HepG2 (cell line): ENCODE measurements at regions not wholly inside any gene's neighbourhood (a gene's known extent, or its start where the extent isn't known, plus 50 kb on each side); places are given as distances from the start of the nearest gene placed in this dataset.

Source experiments
- CC2D1A ChIP-seq: sonication (generic); formaldehyde crosslinking; IDR thresholded peaks from 2 replicates; pipeline ENCODE4 v1.8.1; 2023; ENCODE audit warnings: mild to moderate bottlenecking, missing genetic modification reagents
- ZNF329 ChIP-seq: sonication (generic); formaldehyde crosslinking; IDR thresholded peaks from 2 replicates; pipeline ENCODE4 v1.9.0; 2021; ENCODE audit warnings: low read depth, mild to moderate bottlenecking, missing genetic modification reagents
- ZNF646 ChIP-seq: sonication (generic); formaldehyde crosslinking; IDR thresholded peaks from 2 replicates; pipeline ENCODE4 v1.9.0; 2021; ENCODE audit warnings: mild to moderate bottlenecking, missing genetic modification reagents
- TF ChIP-seq, protein P1 (sequence below): sonication (generic); formaldehyde crosslinking; IDR thresholded peaks from 2 replicates; pipeline ENCODE4 v1.5.1; 2020; ENCODE audit warnings: missing genetic modification reagents, mild to moderate bottlenecking, borderline replicate concordance
- TF ChIP-seq, protein P2 (sequence below): sonication (generic); formaldehyde crosslinking; IDR thresholded peaks from 2 replicates; pipeline ENCODE4 v1.5.0; 2020; ENCODE audit warnings: missing genetic modification reagents
- TF ChIP-seq, protein P3 (sequence below), 2 experiments: fragments of 450-650 bp in 1 of 2; sonication (generic) in 1 of 2; formaldehyde crosslinking in 1 of 2; IDR thresholded peaks; 2 replicates each; pipeline versions ENCODE4 v1.6.1 to v1.8.0; 2016 to 2022; ENCODE audit warnings: antibody characterized with exemption in 1 of 2, mild to moderate bottlenecking in 1 of 2, missing genetic modification reagents in 1 of 2

DNA sequence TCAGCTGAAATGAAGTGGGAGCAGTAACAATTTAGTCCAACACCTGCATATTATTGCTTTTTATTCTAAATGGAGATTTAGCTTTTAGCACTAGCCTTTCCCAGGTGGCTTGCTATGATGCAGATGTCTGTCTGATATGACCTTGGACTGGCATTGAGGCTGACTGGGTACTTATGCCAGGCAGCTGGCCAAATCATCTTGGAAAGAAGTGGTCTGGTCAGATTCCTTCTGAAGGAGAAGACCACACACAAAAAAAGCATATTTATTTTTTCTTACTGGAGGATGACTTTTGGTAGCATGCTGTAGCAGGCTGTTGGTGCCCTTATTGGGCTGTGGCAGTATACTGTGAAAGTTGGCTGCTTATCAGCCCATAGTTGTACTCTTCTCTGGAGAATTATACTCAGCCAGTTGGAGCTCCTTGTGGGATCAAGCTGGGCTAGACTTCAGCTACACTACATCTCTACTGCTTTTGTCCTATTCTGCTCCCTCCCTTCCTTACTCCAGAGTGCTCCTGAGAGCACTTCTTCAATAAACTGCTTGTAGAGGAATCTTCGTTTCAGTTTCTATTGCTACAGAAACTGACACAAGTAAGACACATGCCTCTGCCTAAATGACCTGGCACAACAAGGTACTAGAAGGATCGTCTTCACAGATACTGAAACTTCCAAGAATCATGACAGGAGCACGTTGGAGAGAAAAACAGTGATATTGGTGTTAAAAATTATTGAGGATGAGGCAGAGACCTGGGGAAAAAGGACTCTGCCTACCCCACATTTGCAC lies 196.8 kb upstream of the RPS6KA3 start (continued):
- TF ChIP-seq, protein P1, sequence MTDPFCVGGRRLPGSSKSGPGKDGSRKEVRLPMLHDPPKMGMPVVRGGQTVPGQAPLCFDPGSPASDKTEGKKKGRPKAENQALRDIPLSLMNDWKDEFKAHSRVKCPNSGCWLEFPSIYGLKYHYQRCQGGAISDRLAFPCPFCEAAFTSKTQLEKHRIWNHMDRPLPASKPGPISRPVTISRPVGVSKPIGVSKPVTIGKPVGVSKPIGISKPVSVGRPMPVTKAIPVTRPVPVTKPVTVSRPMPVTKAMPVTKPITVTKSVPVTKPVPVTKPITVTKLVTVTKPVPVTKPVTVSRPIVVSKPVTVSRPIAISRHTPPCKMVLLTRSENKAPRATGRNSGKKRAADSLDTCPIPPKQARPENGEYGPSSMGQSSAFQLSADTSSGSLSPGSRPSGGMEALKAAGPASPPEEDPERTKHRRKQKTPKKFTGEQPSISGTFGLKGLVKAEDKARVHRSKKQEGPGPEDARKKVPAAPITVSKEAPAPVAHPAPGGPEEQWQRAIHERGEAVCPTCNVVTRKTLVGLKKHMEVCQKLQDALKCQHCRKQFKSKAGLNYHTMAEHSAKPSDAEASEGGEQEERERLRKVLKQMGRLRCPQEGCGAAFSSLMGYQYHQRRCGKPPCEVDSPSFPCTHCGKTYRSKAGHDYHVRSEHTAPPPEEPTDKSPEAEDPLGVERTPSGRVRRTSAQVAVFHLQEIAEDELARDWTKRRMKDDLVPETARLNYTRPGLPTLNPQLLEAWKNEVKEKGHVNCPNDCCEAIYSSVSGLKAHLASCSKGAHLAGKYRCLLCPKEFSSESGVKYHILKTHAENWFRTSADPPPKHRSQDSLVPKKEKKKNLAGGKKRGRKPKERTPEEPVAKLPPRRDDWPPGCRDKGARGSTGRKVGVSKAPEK (CRISPR knock-in tag): no peak
- TF ChIP-seq ZNF646 (CRISPR knock-in tag): no peak
- TF ChIP-seq, protein P2, sequence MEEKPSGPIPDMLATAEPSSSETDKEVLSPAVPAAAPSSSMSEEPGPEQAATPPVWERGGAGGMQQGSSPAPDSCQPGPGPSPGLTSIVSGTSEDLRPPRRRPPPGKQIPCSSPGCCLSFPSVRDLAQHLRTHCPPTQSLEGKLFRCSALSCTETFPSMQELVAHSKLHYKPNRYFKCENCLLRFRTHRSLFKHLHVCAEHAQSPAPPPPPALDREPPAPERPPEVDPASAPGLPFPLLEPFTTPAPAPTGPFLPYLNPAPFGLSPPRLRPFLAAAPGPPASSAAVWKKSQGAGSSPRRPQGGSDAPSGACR (CRISPR knock-in tag): no peak
- TF ChIP-seq, protein P3, sequence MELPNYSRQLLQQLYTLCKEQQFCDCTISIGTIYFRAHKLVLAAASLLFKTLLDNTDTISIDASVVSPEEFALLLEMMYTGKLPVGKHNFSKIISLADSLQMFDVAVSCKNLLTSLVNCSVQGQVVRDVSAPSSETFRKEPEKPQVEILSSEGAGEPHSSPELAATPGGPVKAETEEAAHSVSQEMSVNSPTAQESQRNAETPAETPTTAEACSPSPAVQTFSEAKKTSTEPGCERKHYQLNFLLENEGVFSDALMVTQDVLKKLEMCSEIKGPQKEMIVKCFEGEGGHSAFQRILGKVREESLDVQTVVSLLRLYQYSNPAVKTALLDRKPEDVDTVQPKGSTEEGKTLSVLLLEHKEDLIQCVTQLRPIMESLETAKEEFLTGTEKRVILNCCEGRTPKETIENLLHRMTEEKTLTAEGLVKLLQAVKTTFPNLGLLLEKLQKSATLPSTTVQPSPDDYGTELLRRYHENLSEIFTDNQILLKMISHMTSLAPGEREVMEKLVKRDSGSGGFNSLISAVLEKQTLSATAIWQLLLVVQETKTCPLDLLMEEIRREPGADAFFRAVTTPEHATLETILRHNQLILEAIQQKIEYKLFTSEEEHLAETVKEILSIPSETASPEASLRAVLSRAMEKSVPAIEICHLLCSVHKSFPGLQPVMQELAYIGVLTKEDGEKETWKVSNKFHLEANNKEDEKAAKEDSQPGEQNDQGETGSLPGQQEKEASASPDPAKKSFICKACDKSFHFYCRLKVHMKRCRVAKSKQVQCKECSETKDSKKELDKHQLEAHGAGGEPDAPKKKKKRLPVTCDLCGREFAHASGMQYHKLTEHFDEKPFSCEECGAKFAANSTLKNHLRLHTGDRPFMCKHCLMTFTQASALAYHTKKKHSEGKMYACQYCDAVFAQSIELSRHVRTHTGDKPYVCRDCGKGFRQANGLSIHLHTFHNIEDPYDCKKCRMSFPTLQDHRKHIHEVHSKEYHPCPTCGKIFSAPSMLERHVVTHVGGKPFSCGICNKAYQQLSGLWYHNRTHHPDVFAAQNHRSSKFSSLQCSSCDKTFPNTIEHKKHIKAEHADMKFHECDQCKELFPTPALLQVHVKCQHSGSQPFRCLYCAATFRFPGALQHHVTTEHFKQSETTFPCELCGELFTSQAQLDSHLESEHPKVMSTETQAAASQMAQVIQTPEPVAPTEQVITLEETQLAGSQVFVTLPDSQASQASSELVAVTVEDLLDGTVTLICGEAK (IDR thresholded peaks at IDR 0.05): no peak
- TF ChIP-seq, protein P3 (CRISPR knock-in tag; IDR thresholded peaks at IDR 0.05): no peak
- no peak for TF ChIP-seq CC2D1A (CRISPR knock-in tag)
- no peak for TF ChIP-seq ZNF329 (CRISPR knock-in tag)
